Gastroesophageal sphincter (tissue), 4 donors: ENCODE measurements at regions not wholly inside any gene's neighbourhood (a gene's known extent, or its start where the extent isn't known, plus 50 kb on each side); places are given as distances from the start of the nearest gene placed in this dataset.

Experiments used
- ATAC-seq: fragments of 150-250 bp; one replicate; pipeline ENCODE4 v1.9.1; 2016; ENCODE audit warnings: mild to moderate bottlenecking, moderate library complexity
- H3K27ac ChIP-seq, 4 donors: fragments of 200-600 bp; sonication (generic) in 3 of 4; 1 replicate in 3 of 4; 2 replicates in 1 of 4; pipeline ENCODE4 v1.5.1; 2016 to 2019
- H3K27me3 ChIP-seq: fragments of 200-600 bp; sonication (generic); one replicate; pipeline ENCODE4 v1.5.1; 2019
- H3K36me3 ChIP-seq, 2 donors: fragments of 200-600 bp; sonication (generic); one replicate each; pipeline ENCODE4 v1.5.1; 2019; ENCODE audit warnings: control low read depth in 1 of 2
- H3K4me1 ChIP-seq, 3 donors: fragments of 200-600 bp; sonication (generic); 1 replicate in 2 of 3; 2 replicates in 1 of 3; pipeline ENCODE4 v1.5.1; 2016 to 2019; ENCODE audit warnings: control low read depth in 2 of 3
- H3K4me3 ChIP-seq, 2 donors: fragments of 200-600 bp; sonication (generic); one replicate each; pipeline ENCODE4 v1.5.1; 2019; ENCODE audit warnings: mild to moderate bottlenecking in 1 of 2, moderate library complexity in 1 of 2
- H3K9me3 ChIP-seq, 3 donors: fragments of 200-600 bp; sonication (generic); one replicate each; pipeline ENCODE4 v1.5.1; 2017 to 2019; ENCODE audit warnings: control low read depth in 2 of 3
- EP300 ChIP-seq: sonication (generic); formaldehyde crosslinking; IDR thresholded peaks from one replicate; pipeline ENCODE4 v1.6.1; 2017; ENCODE audit warnings: antibody characterized with exemption, mild to moderate bottlenecking
- POLR2A ChIP-seq, 2 donors: fragments of 450-650 bp; IDR thresholded peaks; one replicate each; pipeline ENCODE4 v1.6.1; 2017; ENCODE audit warnings: antibody characterized with exemption in 2 of 2, mild to moderate bottlenecking in 2 of 2, moderate library complexity in 1 of 2
- POLR2AphosphoS5 ChIP-seq: sonication (generic); formaldehyde crosslinking; IDR thresholded peaks from one replicate; pipeline ENCODE4 v1.6.1; 2017; ENCODE audit warnings: antibody characterized with exemption
- WGBS, 2 donors: methylation state at CpG; one replicate each; pipeline ENCODE4 v1.1.5; 2018; ENCODE audit warnings: low coverage in 1 of 2; 5-methylcytosine and 5-hydroxymethylcytosine counted together
- TF ChIP-seq, protein P1 (sequence below), 4 experiments: fragments of 200-600 bp in 2 of 4; fragments of 450-650 bp in 2 of 4; sonication (generic) in 1 of 4; IDR thresholded peaks; one replicate each; pipeline ENCODE4 v1.5.1; 2017 to 2019; ENCODE audit warnings: antibody characterized with exemption in 4 of 4, mild to moderate bottlenecking in 2 of 4, moderate library complexity in 2 of 4

DNA sequence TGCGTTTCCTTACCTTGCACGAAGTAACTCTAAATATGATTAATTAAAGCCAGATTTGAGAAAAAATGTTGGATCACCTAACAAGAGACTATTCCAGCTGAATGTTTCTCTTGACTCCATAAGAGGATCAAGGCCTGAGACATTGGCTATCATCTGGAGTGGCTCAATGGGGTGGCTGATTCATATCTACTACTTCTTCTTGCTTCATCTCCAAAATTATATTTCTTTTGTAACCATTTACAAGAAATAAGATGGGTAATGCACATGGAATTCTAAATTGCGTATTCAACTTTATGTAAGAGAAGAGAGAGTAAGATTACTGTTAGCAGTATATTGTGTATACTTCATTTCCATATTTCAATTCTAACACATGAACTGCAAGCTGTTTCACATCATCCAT lies 819.0 kb upstream of the EYS start:
- Histone ChIP-seq H3K36me3 (no peaks in the 10 kb centered on the region), H3K4me1 (no peaks in the 10 kb centered on the region), H3K27ac (no peak overlapping the region), H3K9me3 (no peaks in the 10 kb centered on the region), H3K4me3 (no peak overlapping the region), H3K27me3 (no peaks in the 10 kb centered on the region)
- ATAC-seq = no peak
- no peak for TF ChIP-seq POLR2AphosphoS5
- TF ChIP-seq, protein P1, sequence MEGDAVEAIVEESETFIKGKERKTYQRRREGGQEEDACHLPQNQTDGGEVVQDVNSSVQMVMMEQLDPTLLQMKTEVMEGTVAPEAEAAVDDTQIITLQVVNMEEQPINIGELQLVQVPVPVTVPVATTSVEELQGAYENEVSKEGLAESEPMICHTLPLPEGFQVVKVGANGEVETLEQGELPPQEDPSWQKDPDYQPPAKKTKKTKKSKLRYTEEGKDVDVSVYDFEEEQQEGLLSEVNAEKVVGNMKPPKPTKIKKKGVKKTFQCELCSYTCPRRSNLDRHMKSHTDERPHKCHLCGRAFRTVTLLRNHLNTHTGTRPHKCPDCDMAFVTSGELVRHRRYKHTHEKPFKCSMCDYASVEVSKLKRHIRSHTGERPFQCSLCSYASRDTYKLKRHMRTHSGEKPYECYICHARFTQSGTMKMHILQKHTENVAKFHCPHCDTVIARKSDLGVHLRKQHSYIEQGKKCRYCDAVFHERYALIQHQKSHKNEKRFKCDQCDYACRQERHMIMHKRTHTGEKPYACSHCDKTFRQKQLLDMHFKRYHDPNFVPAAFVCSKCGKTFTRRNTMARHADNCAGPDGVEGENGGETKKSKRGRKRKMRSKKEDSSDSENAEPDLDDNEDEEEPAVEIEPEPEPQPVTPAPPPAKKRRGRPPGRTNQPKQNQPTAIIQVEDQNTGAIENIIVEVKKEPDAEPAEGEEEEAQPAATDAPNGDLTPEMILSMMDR (IDR thresholded peaks at IDR 0.05) = no peak
- no peak for TF ChIP-seq POLR2A (IDR thresholded peaks at IDR 0.05)
- TF ChIP-seq EP300 = no peak
- WGBS, 2 donors = 88 to 94% methylated on average over 3 of the region's 3 CpGs

- Histone ChIP-seq H3K36me3 (no peaks in the 10 kb centered on the region), H3K27ac (no peak overlapping the region), H3K9me3 (no peaks in the 10 kb centered on the region), H3K27me3 (no peaks in the 10 kb centered on the region), H3K4me3 (no peak overlapping the region), H3K4me1 (no peaks in the 10 kb centered on the region)
- ATAC-seq = no peak
- 71 to 92% methylated on average over 2 of the region's 2 CpGs for WGBS, 2 donors
- TF ChIP-seq EP300 (no peak), POLR2A (IDR thresholded peaks at IDR 0.05) (no peak), POLR2AphosphoS5 (no peak)
- TF ChIP-seq, protein P1 (IDR thresholded peaks at IDR 0.05) = no peak
These were observed 815.8 kb upstream of the EYS start for GRCh38 chr6:66522864-66523263.

- Histone ChIP-seq H3K27ac (no peak overlapping the region), H3K4me1 (no peaks in the 10 kb centered on the region), H3K36me3 (no peaks in the 10 kb centered on the region), H3K4me3 (no peak overlapping the region), H3K9me3 (no peaks in the 10 kb centered on the region), H3K27me3 (no peaks in the 10 kb centered on the region)
- ATAC-seq = no peak
- TF ChIP-seq, protein P1 (IDR thresholded peaks at IDR 0.05) = no peak
- TF ChIP-seq POLR2AphosphoS5 (no peak), EP300 (no peak), POLR2A (IDR thresholded peaks at IDR 0.05) (no peak)
These were observed 809.4 kb upstream of the EYS start for GRCh38 chr6:66516377-66516776.

DNA sequence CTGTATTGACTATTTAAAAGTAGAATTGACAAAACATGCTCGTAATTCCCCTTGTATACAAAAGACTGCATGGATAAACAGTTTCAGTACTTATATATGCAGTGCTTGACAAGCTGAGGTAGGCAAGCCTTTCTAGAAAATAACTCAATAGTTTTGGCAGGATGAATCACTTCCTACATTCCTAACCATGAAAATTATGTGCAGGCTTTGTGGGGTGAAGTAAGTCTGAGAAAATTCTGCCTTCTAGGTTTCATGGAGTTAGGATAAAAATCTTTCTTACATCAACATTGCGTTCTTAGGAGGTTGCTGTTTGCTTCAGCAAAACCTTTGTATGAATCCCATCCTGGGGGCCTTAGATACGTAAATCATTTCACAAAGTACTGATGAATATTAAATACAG lies 801.4 kb upstream of the EYS start:
- no peak overlapping the region for H3K27ac ChIP-seq
- H3K9me3 ChIP-seq = no peaks in the 10 kb centered on the region
- H3K4me1 ChIP-seq = no peaks in the 10 kb centered on the region
- no peak for TF ChIP-seq POLR2A (IDR thresholded peaks at IDR 0.05)
- TF ChIP-seq, protein P1 (IDR thresholded peaks at IDR 0.05) = no peak
- TF ChIP-seq POLR2AphosphoS5 = no peak
- no peak for TF ChIP-seq EP300
- ATAC-seq = no peak
- H3K27me3 ChIP-seq = no peaks in the 10 kb centered on the region
- H3K36me3 ChIP-seq = no peaks in the 10 kb centered on the region
- H3K4me3 ChIP-seq = no peak overlapping the region
- 31 to 57% methylated on average over 1 to 3 of the region's 3 CpGs for WGBS, 2 donors

DNA sequence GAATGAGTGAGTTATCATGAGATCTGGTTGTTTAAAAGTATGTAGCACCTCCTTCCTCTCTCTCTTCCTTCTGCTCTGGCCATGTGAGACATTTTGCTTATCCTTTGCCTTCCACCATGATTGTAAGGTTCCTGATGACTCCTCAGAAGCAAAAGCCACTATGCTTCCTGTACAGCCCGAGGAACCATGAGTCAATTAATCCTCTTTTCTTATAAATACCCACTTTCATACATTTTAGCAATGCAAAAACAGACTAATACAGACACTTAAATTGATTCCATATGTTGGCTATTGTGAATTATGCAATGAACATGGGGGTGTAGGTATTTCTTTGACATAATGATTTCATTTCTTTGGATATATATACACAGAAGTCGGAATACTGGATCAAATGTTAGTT lies 792.8 kb upstream of the EYS start:
- Histone ChIP-seq H3K9me3 (no peaks in the 10 kb centered on the region), H3K4me1 (no peaks in the 10 kb centered on the region), H3K4me3 (no peak overlapping the region), H3K27me3 (no peaks in the 10 kb centered on the region), H3K27ac (no peak overlapping the region), H3K36me3 (no peaks in the 10 kb centered on the region)
- WGBS, 2 donors = 84 to 90% methylated on average over 2 of the region's 2 CpGs
- TF ChIP-seq EP300 (no peak), POLR2AphosphoS5 (no peak), POLR2A (IDR thresholded peaks at IDR 0.05) (no peak)
- TF ChIP-seq, protein P1 (IDR thresholded peaks at IDR 0.05) = no peak
- no peak for ATAC-seq
